DMS153 treated with DMSO at 0.1 percent for 48 hours (cell line): ENCODE measurements at regions not wholly inside any gene's neighbourhood (a gene's known extent, or its start where the extent isn't known, plus 50 kb on each side); places are given as distances from the start of the nearest gene placed in this dataset.

Experiments used
- DNase-seq: peaks from one replicate; lab custom pipeline; 2025; ENCODE audit not compliant: unreplicated experiment; lab: John Stamatoyannopoulos, UW

DNA sequence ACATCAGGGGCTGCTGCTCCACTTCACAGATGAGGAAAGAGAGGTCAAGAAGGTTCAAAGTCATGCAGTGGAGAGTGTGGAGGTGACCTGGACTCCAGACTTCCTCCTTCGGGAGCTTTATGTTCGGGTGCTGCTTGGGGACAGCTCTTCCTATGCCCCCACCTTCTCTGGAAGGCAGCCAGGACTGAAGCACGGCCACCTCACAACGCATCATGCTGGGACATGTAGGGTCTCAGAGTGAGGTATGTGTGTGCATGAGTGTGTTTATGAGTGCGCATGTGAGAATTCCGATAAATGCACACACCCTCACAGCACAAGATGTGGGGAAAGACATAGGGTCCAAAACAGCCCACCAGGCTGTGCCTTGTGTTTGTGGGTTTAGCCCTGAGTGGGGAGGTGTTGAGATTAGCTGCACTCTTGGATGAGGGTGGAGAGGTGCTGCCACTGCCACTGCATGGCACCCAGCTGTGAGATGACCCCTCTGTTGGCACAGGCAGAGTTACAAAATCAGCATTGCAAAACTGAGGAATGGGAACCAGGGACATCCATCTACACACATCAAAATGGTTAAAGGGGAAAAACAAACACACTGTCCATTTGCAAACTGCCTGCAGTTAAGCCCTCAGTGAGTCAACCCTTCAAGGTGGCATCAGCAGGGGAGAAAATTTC, 367.4 kb downstream of the SEC14L1 start:
- DNase-seq, result no peak

DNA sequence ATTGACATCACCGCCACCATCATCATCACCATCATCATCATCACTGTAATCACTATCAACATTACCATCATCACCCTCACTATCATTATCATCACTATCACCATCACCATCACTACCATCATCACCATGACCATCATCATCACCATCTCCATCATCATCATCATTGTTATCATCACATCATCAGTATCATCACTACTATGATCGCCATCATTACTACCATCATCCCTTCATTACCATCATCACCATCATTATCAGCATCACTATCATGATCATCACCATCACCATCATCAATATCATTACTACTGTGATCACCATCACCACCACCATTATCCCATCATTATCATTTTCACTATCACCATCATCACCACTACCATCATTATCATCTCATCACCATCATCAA, 368.3 kb downstream of the SEC14L1 start:
- DNase-seq, result no peak

DNA sequence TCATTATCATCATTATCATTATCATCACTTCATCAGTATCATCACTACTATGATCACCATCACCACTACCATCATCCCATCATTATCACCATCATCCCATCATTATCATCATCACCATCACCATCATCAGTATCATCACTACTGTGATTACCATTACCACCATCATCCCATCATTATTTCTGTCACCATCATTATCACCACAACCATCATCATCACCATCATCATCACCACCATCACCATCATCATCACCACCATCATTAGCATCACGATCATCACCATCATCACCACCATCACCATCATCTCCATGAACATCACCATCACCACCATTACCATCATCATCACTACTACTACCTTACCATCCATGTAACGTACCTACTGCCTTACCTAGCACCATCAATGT, 368.8 kb downstream of the SEC14L1 start:
- DNase-seq, result no peak

DNA sequence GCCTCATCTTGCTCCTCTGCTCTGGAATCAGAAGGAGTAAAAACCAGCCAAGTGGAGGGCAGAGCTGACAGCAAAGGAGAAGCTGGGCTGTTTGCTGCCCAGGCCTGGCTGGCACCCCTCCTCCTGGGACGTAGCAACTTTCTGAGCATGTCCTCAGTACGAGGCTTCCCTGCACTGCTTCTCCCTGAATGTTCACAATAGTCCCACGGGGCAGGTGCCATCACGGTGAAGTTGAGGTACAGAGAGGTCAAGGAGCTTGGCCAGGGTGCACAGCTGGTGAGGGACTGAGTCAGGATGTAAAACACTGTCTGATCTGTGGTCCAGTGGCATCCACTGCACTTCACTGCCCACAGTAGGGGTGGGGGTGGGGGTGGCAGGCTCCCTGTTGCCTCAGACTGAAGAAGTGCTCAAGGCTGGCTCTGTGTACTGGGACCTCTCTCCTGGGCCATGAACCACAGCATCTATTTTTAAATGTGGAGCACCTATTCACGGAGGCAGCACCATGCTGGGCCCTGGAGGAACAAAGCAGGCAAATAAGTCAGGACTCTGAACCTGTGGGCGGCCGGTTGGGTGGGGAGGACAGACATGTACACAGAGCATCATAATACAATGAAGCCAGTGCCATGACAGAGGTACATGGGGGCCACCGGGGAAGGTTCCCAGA, 369.5 kb downstream of the SEC14L1 start:
- DNase-seq, result no peak

DNA sequence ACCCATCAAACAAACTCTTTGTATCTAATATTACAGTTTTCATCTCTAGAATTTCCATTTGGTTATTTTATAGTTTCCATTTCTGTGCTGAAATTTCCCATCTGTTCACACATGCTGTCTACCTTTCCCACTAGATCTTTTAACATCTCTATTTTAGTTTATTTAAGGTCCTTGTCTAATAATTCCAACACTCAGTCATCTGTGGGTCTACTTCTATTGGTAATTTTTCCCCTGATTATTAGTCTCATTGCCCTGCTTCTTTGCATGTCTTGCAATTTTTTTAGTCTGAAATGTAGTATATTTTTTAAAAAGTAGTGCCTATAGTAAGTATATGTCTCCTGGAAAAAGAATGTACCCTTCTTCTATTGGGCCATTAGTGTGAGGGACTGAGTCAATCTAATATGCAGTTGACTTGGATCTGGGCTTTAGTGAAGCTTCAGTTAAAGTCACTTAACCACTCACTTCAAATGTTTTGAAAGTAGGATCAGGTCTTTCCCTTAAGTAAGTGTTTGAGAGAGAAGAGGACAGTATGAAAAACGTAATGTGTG, 370.8 kb downstream of the SEC14L1 start:
- DNase-seq, result no peak

DNA sequence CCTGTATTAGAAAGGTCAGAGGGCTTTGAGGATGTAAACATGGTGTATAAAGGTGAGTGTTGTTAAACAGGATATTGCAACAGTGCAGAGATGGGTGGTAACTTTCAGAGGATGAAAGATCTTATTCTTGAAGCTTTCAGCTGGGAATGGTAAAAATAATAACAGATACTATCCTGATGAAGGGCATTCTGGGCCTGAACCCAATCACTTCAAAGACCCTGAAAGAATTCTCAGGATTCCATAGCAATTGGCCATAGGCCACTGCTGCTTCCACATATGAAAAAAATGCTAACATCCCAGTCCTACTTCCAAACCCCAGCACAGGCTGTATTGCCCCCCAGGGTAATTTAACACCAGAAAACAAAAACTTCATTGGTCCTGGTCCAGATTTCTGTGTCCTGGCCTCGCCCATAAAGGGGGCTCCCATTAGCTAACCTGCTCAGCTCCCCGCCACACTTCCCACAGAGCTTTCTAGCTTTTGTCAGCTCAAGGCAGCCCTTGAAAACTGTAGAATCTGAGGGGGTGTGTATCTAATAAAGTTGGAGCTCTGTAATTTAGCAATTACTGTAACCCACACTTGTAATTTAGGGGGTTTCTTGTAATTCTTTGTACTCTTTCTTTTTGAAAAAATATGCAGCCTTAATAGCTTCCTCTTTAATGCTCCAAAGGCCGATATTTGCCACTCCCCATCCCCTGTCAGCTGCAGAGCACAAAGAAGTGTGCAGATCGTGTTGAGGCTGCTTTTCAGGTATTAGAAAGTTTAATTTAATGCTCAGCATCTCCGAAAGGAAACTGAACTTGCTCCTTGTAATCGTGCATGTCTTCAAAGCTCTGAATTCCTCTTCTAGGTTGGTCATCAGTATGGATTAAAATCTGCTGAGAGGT, 371.5 kb downstream of the SEC14L1 start:
- DNase-seq, result no peak

DNA sequence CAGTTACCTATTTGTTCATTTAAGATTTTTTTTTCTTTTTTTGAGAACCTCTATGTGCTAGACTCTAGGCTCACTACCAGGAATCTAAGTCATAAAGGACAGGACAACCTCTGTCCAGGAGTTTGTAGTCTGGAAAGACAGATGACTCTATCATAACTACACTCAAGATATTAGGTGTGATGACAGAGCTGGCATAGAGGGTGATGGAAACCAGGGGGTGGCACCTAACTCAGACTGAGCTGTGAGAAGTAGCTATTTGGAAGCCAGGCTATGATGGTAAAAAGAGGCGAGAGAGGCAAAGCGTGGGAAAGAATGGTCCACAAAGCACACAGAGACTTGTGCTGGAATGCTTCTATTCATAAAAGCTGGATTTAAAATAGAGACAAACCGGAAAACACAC, 372.3 kb downstream of the SEC14L1 start:
- DNase-seq, result no peak

DNA sequence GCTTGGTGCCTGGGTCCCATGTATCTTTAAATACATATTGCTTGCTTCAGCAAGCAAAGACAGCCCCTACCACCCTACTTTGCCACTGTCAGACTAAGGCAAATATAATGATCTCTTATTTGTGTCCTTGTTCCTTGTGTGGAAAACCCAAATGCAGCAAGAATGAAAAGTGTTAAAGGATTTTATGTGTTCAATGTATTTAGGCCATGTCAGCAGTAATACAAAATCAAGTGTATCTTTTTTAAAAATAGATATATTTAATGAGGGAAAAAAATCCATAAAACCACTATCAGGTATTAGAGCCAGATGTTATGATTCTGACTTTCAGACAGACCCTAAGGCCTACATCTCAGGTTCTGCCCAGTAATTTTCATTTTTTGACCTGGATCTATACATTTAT, 374.5 kb downstream of the SEC14L1 start:
- no peak for DNase-seq

DNA sequence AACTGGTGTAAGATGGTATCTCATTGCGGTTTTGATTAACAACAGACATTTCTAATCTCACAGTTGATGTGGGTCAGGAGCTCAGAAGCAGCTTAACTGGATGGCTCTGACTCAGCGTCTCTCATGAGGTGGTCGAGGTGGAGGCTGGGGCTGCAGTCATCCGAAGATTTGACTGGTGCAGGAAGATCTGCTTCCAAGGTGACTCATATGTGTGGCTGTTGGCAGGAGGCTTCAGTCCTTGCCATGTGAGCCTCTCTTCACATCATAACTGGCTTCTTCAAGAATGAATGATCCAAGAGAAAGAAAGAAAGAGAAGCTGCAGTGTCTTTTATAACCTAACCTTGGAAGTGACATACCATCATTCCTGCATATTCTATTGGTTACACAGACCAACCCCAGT, 376.1 kb downstream of the SEC14L1 start:
- no peak for DNase-seq

DNA sequence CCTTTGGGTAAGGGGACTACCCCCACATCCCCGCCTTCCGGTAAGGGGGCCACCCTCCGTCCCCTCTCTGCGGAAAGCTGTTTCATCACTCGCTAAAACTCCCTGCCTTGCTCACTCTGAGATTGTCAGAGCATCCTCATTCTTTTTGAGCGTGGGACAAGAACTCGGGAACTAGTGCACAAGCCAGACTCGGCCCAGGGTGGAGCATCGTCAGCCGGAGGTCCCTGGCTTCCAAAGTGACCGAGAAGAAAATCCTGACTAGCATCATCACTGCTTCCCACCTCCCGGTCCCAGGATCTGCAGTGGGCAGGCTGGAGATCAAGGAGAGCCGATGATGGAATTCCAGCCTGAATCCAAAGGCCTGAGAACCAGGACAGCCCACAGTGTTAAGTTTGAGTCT, 380.3 kb downstream of the SEC14L1 start:
- DNase-seq, result no peak

DNA sequence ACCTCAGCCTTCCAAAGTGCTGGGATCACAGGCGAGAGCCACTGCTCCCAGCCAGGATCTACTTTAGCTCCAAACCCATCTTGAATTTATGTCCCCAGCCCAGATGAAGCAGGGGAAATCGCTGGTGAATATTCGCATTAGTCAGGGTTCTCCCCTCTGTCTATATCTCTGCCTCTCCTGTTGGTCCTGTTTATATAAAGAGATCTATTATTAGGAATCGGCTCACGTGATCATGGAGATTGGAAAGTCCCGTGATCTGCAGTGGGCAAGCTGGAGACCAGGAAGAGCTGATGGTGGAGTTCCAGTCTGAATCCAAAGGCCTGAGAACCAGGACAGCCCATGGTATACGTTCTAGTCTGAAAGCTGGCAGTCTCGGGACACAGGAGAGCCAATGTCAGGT, 382.8 kb downstream of the SEC14L1 start:
- no peak for DNase-seq

DNA sequence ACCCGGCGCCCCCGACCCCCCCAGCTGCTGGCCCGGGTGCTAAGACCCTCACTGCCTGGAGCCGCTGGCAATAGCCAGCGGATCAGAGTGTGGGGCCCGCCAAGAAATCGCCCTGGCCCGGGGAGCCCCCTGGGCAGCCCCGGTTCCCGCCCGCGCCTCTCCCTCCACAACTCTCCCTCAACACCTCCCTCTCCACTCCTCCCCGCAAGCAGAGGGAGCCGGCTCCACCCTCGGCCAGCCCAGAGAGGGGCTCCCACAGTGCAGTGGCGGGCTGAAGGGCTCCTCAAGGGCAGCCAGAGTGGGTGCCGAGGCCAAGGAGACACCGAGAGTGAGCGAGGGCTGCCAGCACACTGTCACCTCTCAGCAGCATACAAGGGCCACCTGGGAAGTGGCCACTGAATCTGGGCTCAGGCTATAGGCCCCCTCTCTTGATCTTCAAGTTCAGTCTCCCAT, 385.5 kb downstream of the SEC14L1 start:
- DNase-seq, result no peak

DNA sequence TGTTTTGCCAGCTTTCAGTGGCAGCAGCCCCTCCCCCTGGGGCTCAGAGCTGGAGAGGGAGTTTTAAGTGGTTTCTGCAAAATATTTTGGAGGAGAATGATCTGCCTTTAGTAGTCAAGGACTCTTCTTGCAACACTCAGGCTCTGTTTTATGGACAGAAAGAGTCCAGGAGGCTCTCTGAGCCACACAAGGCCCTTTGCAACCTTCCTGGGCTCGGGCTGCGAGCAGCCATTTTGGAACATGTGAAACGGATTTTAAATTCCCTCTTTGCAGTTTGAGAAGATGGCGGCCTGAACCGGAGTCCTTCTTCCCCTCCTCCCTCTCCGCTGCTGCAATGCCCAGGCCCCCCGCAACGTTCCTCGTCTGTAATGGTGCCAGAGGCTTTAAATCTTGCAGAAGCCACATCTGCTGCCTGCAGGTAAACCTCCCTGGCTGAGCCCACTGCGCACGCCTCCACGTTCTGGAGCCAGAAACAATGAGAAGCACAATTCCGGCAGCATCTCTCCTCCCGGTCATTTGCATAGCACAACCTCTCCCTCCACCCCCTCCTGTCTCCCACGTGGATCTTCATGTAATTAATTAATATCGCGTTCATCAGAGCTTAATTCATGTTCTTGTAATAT, 386.1 kb downstream of the SEC14L1 start:
- peak; percentile 66 for DNase-seq

DNA sequence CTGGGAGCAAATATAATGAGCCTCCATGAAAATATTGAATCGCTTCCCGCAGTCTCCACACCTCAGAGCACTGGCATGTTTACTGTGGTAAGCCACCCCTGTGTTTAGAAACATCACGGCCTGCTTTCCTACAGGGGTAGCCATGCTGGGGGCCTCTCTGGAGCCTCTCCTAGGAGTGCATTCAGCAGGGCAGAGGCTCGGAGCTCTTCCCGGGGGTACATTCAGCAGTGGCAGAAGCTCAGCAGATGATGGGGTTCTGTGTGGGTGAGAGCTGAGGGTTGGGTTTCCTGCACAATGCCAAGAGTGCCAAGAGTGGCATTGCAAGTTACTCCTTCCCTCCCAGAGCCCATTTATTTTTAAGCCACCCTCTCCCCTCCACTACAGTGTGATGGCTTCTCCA, 386.6 kb downstream of the SEC14L1 start:
- DNase-seq, result no peak

DNA sequence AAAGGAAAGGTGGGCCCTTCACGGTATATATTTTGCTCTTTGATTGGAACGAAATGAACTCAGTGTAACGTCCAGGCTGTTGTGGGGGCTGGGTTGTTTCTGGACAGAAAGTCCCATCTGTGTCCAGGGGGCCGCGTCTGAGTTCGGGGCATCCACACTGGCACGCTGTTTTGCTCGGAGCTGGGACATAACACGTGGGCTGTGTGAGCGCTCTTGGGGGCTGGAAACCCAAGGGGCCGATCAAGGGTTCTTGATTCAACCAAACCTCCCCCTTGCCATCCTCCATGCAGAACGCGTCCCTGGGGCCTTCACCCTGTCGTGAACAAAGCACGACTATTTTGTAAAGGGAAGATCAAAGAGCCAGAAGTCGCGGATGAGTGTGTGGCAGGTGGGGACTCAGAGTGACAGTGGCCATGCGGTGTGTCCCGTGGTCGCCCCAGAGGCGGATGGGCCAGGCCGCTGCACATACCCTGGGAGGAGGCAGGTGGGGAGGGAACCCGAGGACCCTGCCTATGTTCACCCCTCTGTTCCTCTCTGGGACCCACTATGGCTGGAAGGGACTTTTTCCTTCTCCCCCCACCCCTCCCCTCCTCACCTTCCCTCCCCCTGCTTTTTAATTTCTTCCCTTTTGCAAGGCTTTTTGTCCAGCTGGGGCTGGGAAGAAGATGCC, 387.2 kb downstream of the SEC14L1 start:
- no peak for DNase-seq

DNA sequence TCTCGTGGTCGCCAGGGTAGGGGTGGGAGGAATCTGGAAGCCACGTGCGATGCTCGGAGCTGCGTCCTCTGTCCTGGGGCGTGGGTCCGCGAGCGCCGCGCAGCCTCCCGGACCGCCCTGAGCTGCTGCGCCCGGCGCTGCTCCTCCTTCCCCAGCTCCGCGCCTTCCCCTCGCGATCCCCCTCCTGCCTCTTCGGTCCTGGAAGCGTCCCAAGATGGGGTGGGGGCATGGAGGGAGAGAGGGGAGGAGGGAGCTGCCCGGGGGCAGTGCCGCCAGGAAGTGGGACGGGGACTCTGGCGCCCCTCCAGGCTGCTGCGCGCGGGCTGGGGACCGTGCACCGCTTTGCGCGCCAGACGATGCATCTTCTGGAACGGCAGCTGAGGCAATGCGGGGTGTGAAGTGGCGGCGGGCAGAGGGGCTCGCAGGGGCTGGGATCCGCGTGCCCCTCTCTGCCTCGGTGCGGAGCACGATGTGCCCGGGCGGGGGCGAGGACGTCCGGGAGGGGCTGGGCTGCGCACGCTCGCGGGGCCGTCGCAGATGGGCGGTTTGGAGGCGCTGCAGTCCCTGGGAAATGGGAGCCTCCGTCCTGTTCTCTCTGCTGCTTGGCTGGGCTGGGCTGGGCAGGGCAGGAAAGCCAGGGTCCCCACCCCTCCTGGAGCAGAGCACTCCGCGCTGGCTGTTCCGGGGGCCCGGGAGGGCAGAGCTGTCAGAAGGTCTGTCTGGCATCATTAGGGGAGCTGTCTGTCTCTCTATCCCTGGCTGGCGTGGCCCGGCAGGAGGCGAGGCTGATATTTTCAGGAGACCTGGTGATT, 388.0 kb downstream of the SEC14L1 start:
- DNase-seq, result peak; percentile 17

DNA sequence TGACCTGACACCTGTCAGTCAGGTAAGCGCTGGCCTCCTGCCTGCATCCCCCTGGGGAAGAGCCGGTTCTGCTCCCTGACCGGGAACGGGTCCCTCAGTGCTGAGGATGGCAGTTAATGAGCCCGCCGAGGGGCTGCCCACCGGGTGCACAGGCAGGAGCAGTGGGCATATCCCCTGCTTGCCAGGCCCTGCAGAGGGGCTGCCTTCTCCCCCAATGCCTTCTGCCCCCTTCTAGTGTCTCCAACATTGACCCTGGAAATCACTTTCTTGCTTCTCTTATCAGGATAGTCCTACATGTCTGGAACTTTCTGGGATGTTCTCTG, 388.5 kb downstream of the SEC14L1 start:
- DNase-seq, result no peak

DNA sequence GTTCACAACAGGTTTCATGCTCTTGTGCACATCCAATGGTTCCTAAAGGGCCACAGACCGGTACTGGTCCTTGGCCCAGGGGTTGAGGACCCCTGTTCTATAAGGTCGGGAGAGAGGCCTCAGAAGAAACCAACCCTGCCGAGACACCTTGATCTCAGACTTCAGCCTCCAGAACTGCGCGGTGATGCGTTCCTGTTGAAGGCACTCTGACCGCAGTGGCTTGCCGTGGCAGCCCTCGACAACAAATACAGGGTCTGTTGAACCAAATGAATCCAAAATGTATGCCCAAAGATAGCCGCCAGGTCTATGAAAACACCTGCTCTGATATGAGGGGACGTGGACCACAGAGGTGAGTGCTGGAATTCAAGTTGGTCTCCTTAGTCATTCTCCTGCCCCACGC, 389.8 kb downstream of the SEC14L1 start:
- DNase-seq, result no peak

DNA sequence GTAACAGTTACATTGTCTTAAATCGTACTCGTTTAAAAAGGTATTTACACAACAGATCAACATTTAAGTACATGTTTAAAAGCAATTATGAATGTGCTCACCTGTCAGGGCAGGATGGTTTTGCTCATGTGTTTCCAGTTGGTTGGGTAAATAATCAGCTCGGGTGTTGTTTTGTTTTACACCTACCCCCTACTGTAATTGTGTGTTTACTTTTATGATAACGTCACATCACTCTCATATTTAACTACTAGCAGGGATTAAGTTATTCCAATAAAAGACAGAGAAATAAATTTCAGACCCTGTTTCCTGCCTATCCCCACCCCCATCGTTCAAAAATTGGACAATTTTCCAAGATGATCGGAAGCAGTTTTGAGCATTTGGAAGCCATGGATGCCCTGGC, 390.2 kb downstream of the SEC14L1 start:
- no peak for DNase-seq

DNA sequence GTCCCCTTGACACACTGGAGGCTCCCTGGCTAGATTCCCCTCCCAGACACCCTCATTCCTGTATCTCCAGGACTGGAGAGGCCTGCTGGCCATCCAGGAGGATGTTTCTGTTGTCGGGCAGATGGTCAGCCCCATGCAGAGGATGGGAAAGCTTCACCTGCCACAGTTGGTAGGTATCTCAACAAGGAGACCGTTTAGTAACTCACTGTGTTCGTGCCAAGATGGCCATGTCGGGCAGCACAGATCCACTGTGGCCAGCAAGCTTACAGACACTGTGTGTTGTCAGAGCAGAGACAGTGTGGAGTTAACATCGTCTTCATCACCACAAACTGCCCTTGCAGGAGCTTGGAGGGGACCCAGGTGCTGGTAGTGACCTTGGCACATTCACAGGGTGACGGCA, 390.9 kb downstream of the SEC14L1 start:
- DNase-seq, result no peak
